Lower lobe of right lung (tissue), 2 donors: ENCODE measurements at regions not wholly inside any gene's neighbourhood (a gene's known extent, or its start where the extent isn't known, plus 50 kb on each side); places are given as distances from the start of the nearest gene placed in this dataset.
"Not testable (repeated sequence)": the region's sequence is repeated elsewhere in the genome, so short reads cannot be mapped to it uniquely, and the experiment has no call there.

Source experiments
- ATAC-seq, 2 donors: fragments of 200-7000 bp; cut with Tn5 transposase; one replicate each; pipeline ENCODE4 v1.9.1; 2020 to 2022; ENCODE audit warnings: mild to moderate bottlenecking in 2 of 2, moderate library complexity in 2 of 2
- DNase-seq: peaks from one replicate; pipeline ENCODE4 v3.0.0-alpha.2; 2020
- H3K27ac ChIP-seq: fragments of 200-600 bp; one replicate; pipeline ENCODE4 v1.8.0; 2022
- H3K27me3 ChIP-seq: fragments of 200-600 bp; one replicate; pipeline ENCODE4 v1.8.0; 2022; ENCODE audit warnings: low read depth
- H3K36me3 ChIP-seq: fragments of 200-600 bp; one replicate; pipeline ENCODE4 v1.8.0; 2022; ENCODE audit warnings: mild to moderate bottlenecking
- H3K4me1 ChIP-seq: fragments of 200-600 bp; one replicate; pipeline ENCODE4 v1.8.0; 2022
- H3K4me3 ChIP-seq: fragments of 200-600 bp; one replicate; pipeline ENCODE4 v1.8.0; 2022; ENCODE audit warnings: mild to moderate bottlenecking
- H3K9me3 ChIP-seq: fragments of 200-600 bp; one replicate; pipeline ENCODE4 v1.8.0; 2022
- intact Hi-C: fragments of 100-400 bp; cut with DNase I; formaldehyde crosslinking; loops from one replicate; pipeline ENCODE4 v1.11.0; 2022
- TF ChIP-seq, protein P1 (sequence below): fragments of 200-600 bp; IDR thresholded peaks from one replicate; pipeline ENCODE4 v1.8.0; 2022; ENCODE audit warnings: antibody characterized with exemption, mild to moderate bottlenecking
- donor health status: DM: no; HTN: yes; CAD: no; lungs with severe emphysema.

- Histone ChIP-seq H3K36me3 (no peaks in the 10 kb centered on the region), H3K27ac (no peak overlapping the region), H3K4me3 (no peak overlapping the region), H3K9me3 (no peaks in the 10 kb centered on the region), H3K4me1 (no peaks in the 10 kb centered on the region), H3K27me3 (no peaks in the 10 kb centered on the region)
- TF ChIP-seq, protein P1, sequence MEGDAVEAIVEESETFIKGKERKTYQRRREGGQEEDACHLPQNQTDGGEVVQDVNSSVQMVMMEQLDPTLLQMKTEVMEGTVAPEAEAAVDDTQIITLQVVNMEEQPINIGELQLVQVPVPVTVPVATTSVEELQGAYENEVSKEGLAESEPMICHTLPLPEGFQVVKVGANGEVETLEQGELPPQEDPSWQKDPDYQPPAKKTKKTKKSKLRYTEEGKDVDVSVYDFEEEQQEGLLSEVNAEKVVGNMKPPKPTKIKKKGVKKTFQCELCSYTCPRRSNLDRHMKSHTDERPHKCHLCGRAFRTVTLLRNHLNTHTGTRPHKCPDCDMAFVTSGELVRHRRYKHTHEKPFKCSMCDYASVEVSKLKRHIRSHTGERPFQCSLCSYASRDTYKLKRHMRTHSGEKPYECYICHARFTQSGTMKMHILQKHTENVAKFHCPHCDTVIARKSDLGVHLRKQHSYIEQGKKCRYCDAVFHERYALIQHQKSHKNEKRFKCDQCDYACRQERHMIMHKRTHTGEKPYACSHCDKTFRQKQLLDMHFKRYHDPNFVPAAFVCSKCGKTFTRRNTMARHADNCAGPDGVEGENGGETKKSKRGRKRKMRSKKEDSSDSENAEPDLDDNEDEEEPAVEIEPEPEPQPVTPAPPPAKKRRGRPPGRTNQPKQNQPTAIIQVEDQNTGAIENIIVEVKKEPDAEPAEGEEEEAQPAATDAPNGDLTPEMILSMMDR, result no peak
- no peak for DNase-seq
- intact Hi-C loops, result no loop called here
- ATAC-seq, result no peak
These were observed 404.1 kb downstream of the CNTNAP4 start for GRCh38 chr16:76681296-76681695.

GRCh38 chr16:76683051-76683450 lies 405.9 kb downstream of the CNTNAP4 start:
- ATAC-seq, result no peak
- TF ChIP-seq, protein P1, result no peak
- intact Hi-C loops, result no loop called here

GRCh38 chr16:76696876-76697275 lies 419.7 kb downstream of the CNTNAP4 start:
- Histone ChIP-seq H3K4me3 (no peak overlapping the region), H3K27ac (no peak overlapping the region), H3K4me1 (no peaks in the 10 kb centered on the region), H3K9me3 (no peaks in the 10 kb centered on the region), H3K27me3 (no peaks in the 10 kb centered on the region), H3K36me3 (no peaks in the 10 kb centered on the region)
- TF ChIP-seq, protein P1, result no peak
- intact Hi-C loops, result no loop called here
- DNase-seq, result no peak
- no peak for ATAC-seq

More at GRCh38 chr16:76683051-76683450, 405.9 kb downstream of the CNTNAP4 start:
- no peaks in the 10 kb centered on the region for H3K4me1 ChIP-seq
- H3K4me3 ChIP-seq, result no peak overlapping the region
- no peak for DNase-seq
- no peaks in the 10 kb centered on the region for H3K36me3 ChIP-seq
- H3K27ac ChIP-seq, result no peak overlapping the region
- H3K27me3 ChIP-seq, result no peaks in the 10 kb centered on the region
- no peaks in the 10 kb centered on the region for H3K9me3 ChIP-seq

DNA sequence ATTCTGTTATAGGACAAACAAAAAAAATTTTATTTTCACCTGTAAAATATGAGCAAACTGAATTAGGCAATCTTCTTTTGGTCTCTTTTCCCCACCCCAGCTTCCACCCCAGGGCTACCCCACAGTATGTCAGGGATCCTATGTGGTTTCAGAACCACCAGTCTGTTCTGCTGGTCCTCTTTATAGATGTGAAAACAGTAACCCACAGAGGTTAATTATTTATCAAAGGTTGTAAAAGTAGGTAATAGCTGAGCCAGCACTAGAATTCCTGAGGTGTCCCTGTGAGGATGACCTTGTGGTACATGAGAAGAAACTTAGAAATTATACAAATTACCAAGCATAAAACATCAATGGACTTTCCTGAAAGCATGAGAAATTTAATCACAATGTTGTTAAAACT lies 428.7 kb downstream of the CNTNAP4 start:
- Histone ChIP-seq H3K4me3 (no peak overlapping the region), H3K36me3 (no peaks in the 10 kb centered on the region), H3K4me1 (no peaks in the 10 kb centered on the region), H3K27ac (no peak overlapping the region), H3K9me3 (no peaks in the 10 kb centered on the region), H3K27me3 (no peaks in the 10 kb centered on the region)
- TF ChIP-seq, protein P1, result no peak
- DNase-seq, result no peak
- intact Hi-C loops, result no loop called here
- ATAC-seq, result no peak

GRCh38 chr16:76713191-76713590 lies 436.0 kb downstream of the CNTNAP4 start:
- no peaks in the 10 kb centered on the region for H3K27me3 ChIP-seq
- H3K9me3 ChIP-seq, result peaks cover 3% of the 10 kb centered on the region
- intact Hi-C loops, result no loop called here
- DNase-seq (no peak), ATAC-seq (no peak)
- H3K27ac ChIP-seq, result no peak overlapping the region
- H3K36me3 ChIP-seq, result no peaks in the 10 kb centered on the region
- no peaks in the 10 kb centered on the region for H3K4me1 ChIP-seq
- H3K4me3 ChIP-seq, result no peak overlapping the region
- TF ChIP-seq, protein P1, result no peak

DNA sequence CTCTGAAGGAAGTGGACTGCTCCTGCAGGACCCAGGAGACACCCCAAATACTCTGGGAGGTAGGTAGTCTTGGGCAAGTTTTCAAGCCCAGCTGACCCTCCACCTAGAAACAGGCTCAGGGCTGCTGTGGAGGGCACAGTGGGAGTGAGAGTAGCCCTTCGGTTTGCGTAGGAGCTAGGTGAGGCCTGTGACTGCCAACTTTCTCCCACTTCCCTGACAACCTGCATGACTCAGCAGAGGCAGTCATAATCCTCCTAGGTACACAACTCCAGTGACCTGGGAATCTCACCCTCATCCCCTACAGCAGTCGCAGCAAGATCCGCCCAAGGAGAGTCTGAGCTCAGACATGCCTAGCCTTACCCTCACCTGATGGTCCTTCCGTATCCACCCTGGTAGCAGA lies 439.1 kb downstream of the CNTNAP4 start:
- DNase-seq, H3K4me3 ChIP-seq, H3K27me3 ChIP-seq, H3K27ac ChIP-seq, H3K36me3 ChIP-seq, H3K9me3 ChIP-seq, intact Hi-C loops, ATAC-seq, H3K4me1 ChIP-seq: not testable (repeated sequence)
